Mesodermal cell (in vitro differentiated cells): ENCODE measurements at regions not wholly inside any gene's neighbourhood (a gene's known extent, or its start where the extent isn't known, plus 50 kb on each side); places are given as distances from the start of the nearest gene placed in this dataset.
"Not testable (repeated sequence)": the region's sequence is repeated elsewhere in the genome, so short reads cannot be mapped to it uniquely, and the experiment has no call there.

Source experiments
- H3K27ac ChIP-seq: 2 replicates; pipeline ENCODE4 v1.7.0; 2013; ENCODE audit warnings: mild to moderate bottlenecking, low read depth, low read length, moderate library complexity; ENCODE audit not compliant: severe bottlenecking
- H3K36me3 ChIP-seq: 2 replicates; pipeline ENCODE4 v1.7.1; 2013; ENCODE audit warnings: mild to moderate bottlenecking, low read length, moderate library complexity; ENCODE audit not compliant: control insufficient read depth, insufficient read depth
- H3K4me1 ChIP-seq: one replicate; pipeline ENCODE4 v1.7.1; 2013; ENCODE audit warnings: mild to moderate bottlenecking, low read length; ENCODE audit not compliant: insufficient read depth, control insufficient read depth, poor library complexity, severe bottlenecking
- H3K4me3 ChIP-seq: 2 replicates; pipeline ENCODE4 v1.7.0; 2013; ENCODE audit warnings: low read length, control low read depth, mild to moderate bottlenecking; ENCODE audit not compliant: insufficient read depth, poor library complexity, severe bottlenecking; ENCODE audit errors: extremely low read depth
- H3K9me3 ChIP-seq: 2 replicates; pipeline ENCODE4 v1.7.1; 2013; ENCODE audit warnings: mild to moderate bottlenecking, low read length, moderate library complexity; ENCODE audit not compliant: control insufficient read depth
- WGBS, 2 experiments: methylation state at CpG; one replicate each; pipeline ENCODE4 v1.1.5; 2013; ENCODE audit warnings: missing lambda C conversion rate in 2 of 2; ENCODE audit not compliant: insufficient coverage in 2 of 2; 5-methylcytosine and 5-hydroxymethylcytosine counted together

GRCh38 chr2:122545821-122546220 lies 790.4 kb downstream of the TSN start:
- WGBS, 2 experiments: no CpG with 5 or more reads among the region's 4 CpGs
- Histone ChIP-seq H3K9me3 (no peaks in the 10 kb centered on the region), H3K4me3 (no peak overlapping the region), H3K27ac (no peak overlapping the region), H3K36me3 (no peaks in the 10 kb centered on the region), H3K4me1 (no peaks in the 10 kb centered on the region)

GRCh38 chr2:122562775-122563174 lies 807.3 kb downstream of the TSN start:
- H3K36me3 ChIP-seq: no peaks in the 10 kb centered on the region
- H3K27ac ChIP-seq: no peak overlapping the region
- H3K9me3 ChIP-seq: no peaks in the 10 kb centered on the region
- H3K4me3 ChIP-seq: no peak overlapping the region
- no peaks in the 10 kb centered on the region for H3K4me1 ChIP-seq
- WGBS, 2 experiments: no CpG with 5 or more reads among the region's 1 CpG

GRCh38 chr2:122563781-122564180 lies 808.3 kb downstream of the TSN start:
- H3K27ac ChIP-seq: no peak overlapping the region
- H3K4me1 ChIP-seq: no peaks in the 10 kb centered on the region
- no peaks in the 10 kb centered on the region for H3K9me3 ChIP-seq
- H3K4me3 ChIP-seq: no peak overlapping the region
- no peaks in the 10 kb centered on the region for H3K36me3 ChIP-seq
- 92 to 100% methylated on average over 2 of the region's 2 CpGs for WGBS, 2 experiments

GRCh38 chr2:122564843-122565242 lies 809.4 kb downstream of the TSN start:
- 92% methylated on average over 2 of the region's 4 CpGs; no CpG with 5 or more reads in 1 of the 2 experiments for WGBS, 2 experiments
- no peak overlapping the region for H3K27ac ChIP-seq
- H3K36me3 ChIP-seq: no peaks in the 10 kb centered on the region
- H3K4me1 ChIP-seq: no peaks in the 10 kb centered on the region
- H3K9me3 ChIP-seq: no peaks in the 10 kb centered on the region
- no peak overlapping the region for H3K4me3 ChIP-seq

- H3K36me3 ChIP-seq: no peaks in the 10 kb centered on the region
- H3K4me1 ChIP-seq: no peaks in the 10 kb centered on the region
- no peak overlapping the region for H3K4me3 ChIP-seq
- H3K9me3 ChIP-seq: no peaks in the 10 kb centered on the region
- no CpG with 5 or more reads among the region's 1 CpG for WGBS, 2 experiments
- H3K27ac ChIP-seq: no peak overlapping the region
Observed at GRCh38 chr2:122565364-122565763, 809.9 kb downstream of the TSN start.

- Histone ChIP-seq H3K27ac (no peak overlapping the region), H3K4me1 (no peaks in the 10 kb centered on the region), H3K36me3 (no peaks in the 10 kb centered on the region), H3K9me3 (no peaks in the 10 kb centered on the region), H3K4me3 (no peak overlapping the region)
- 83 to 88% methylated on average over 2 to 13 of the region's 15 CpGs for WGBS, 2 experiments
Observed at GRCh38 chr2:122570641-122571040, 815.2 kb downstream of the TSN start.

GRCh38 chr2:122571471-122571870 lies 816.0 kb downstream of the TSN start:
- not testable (repeated sequence) for H3K4me3 ChIP-seq, H3K27ac ChIP-seq, H3K4me1 ChIP-seq, H3K36me3 ChIP-seq, H3K9me3 ChIP-seq

GRCh38 chr2:122575076-122575475 lies 819.6 kb downstream of the TSN start:
- H3K27ac ChIP-seq: no peak overlapping the region
- no peaks in the 10 kb centered on the region for H3K36me3 ChIP-seq
- no peak overlapping the region for H3K4me3 ChIP-seq
- no peaks in the 10 kb centered on the region for H3K4me1 ChIP-seq
- H3K9me3 ChIP-seq: no peaks in the 10 kb centered on the region

- no peaks in the 10 kb centered on the region for H3K9me3 ChIP-seq
- no peaks in the 10 kb centered on the region for H3K4me1 ChIP-seq
- H3K36me3 ChIP-seq: no peaks in the 10 kb centered on the region
- WGBS, 2 experiments: 93% methylated on average over 1 of the region's 2 CpGs
- H3K27ac ChIP-seq: no peak overlapping the region
- no peak overlapping the region for H3K4me3 ChIP-seq
Observed at GRCh38 chr2:122583159-122583917, 827.9 kb downstream of the TSN start.

GRCh38 chr2:122590524-122590923 lies 835.1 kb downstream of the TSN start:
- Histone ChIP-seq H3K27ac (no peak overlapping the region), H3K4me3 (no peak overlapping the region), H3K9me3 (no peaks in the 10 kb centered on the region), H3K36me3 (no peaks in the 10 kb centered on the region), H3K4me1 (no peaks in the 10 kb centered on the region)
- WGBS, 2 experiments: 100% methylated on average over 2 to 3 of the region's 3 CpGs

GRCh38 chr2:122595065-122595464 lies 839.6 kb downstream of the TSN start:
- no peak overlapping the region for H3K27ac ChIP-seq
- H3K36me3 ChIP-seq: no peaks in the 10 kb centered on the region
- no peaks in the 10 kb centered on the region for H3K4me1 ChIP-seq
- WGBS, 2 experiments: no CpG with 5 or more reads among the region's 2 CpGs
- no peaks in the 10 kb centered on the region for H3K9me3 ChIP-seq
- no peak overlapping the region for H3K4me3 ChIP-seq
